ENCODE measurements at regions not wholly inside any gene's neighbourhood (a gene's known extent, or its start where the extent isn't known, plus 50 kb on each side); places are given as distances from the start of the nearest gene placed in this dataset.

- no peak for DNase-seq
- peaks cover 5% of the 10 kb centered on the region for H3K4me1 ChIP-seq
- no peak for ATAC-seq
- TF ChIP-seq CTCF (IDR thresholded peaks at IDR 0.05) = no peak
- no peak overlapping the region for H3K4me3 ChIP-seq
- no peaks in the 10 kb centered on the region for H3K9me3 ChIP-seq
- H3K27ac ChIP-seq = no peak overlapping the region
- no peaks in the 10 kb centered on the region for H3K36me3 ChIP-seq
- intact Hi-C loops (cut with DNase I) = no loop called here
- H3K27me3 ChIP-seq = no peaks in the 10 kb centered on the region
These were observed 405.7 kb downstream of the KCNRG start for GRCh38 chr13:50420718-50421472.

- Histone ChIP-seq H3K9me3 (no peaks in the 10 kb centered on the region), H3K27ac (no peak overlapping the region), H3K27me3 (no peaks in the 10 kb centered on the region), H3K36me3 (no peaks in the 10 kb centered on the region), H3K4me3 (no peak overlapping the region), H3K4me1 (peaks cover 5% of the 10 kb centered on the region)
- intact Hi-C loops (cut with DNase I) = no loop called here
- no peak for TF ChIP-seq CTCF (IDR thresholded peaks at IDR 0.05)
- ATAC-seq (no peak), DNase-seq (no peak)
These were observed 406.4 kb downstream of the KCNRG start for GRCh38 chr13:50421473-50422130.

- no peak overlapping the region for H3K4me3 ChIP-seq
- peaks cover 5% of the 10 kb centered on the region for H3K4me1 ChIP-seq
- H3K27me3 ChIP-seq = no peaks in the 10 kb centered on the region
- H3K27ac ChIP-seq = no peak overlapping the region
- H3K9me3 ChIP-seq = no peaks in the 10 kb centered on the region
- no peaks in the 10 kb centered on the region for H3K36me3 ChIP-seq
- DNase-seq (no peak), ATAC-seq (no peak)
- no peak for TF ChIP-seq CTCF (IDR thresholded peaks at IDR 0.05)
- intact Hi-C loops (cut with DNase I) = no loop called here
These were observed 407.2 kb downstream of the KCNRG start for GRCh38 chr13:50422181-50423148.

- Histone ChIP-seq H3K36me3 (no peaks in the 10 kb centered on the region), H3K4me3 (no peak overlapping the region), H3K9me3 (no peaks in the 10 kb centered on the region), H3K27ac (no peak overlapping the region), H3K27me3 (no peaks in the 10 kb centered on the region), H3K4me1 (peaks cover 5% of the 10 kb centered on the region)
- ATAC-seq (no peak), DNase-seq (no peak)
- intact Hi-C loops (cut with DNase I) = no loop called here
- no peak for TF ChIP-seq CTCF (IDR thresholded peaks at IDR 0.05)
These were observed 409.7 kb downstream of the KCNRG start for GRCh38 chr13:50424993-50425392.

- Histone ChIP-seq H3K27ac (no peak overlapping the region), H3K4me1 (peaks cover 5% of the 10 kb centered on the region), H3K36me3 (no peaks in the 10 kb centered on the region), H3K4me3 (no peak overlapping the region), H3K9me3 (no peaks in the 10 kb centered on the region), H3K27me3 (no peaks in the 10 kb centered on the region)
- ATAC-seq = no peak
- DNase-seq = no peak
- TF ChIP-seq CTCF (IDR thresholded peaks at IDR 0.05) = no peak
- intact Hi-C loops (cut with DNase I) = no loop called here
These were observed 410.5 kb downstream of the KCNRG start for GRCh38 chr13:50425772-50426171.
